Inflammatory macrophage (primary cell): ENCODE measurements at regions not wholly inside any gene's neighbourhood (a gene's known extent, or its start where the extent isn't known, plus 50 kb on each side); places are given as distances from the start of the nearest gene placed in this dataset.

Experiments used
- DNase-seq, 2 donors: peaks; one replicate each; pipeline ENCODE4 v3.0.0-alpha.2; 2020 to 2022

DNA sequence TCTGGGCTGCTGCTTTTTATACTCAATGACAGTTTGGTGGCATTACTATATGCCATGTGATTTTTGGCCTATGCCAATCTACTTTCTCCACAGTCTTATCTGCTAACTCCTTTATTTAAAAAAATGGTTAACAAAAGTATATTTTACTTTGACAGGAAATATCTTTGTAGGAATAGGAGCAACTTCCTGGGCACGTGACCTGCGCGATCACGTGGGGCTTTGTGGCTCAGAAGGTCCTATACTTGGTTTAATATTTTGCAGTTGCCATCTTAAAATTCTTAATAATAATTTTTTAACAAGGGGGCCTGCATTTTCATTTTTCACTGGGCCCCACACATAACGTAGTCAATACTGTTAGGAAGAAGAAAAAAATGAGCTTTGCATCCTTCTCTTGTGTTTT, 249.7 kb downstream of the ACTR3 start:
- DNase-seq = no peak

DNA sequence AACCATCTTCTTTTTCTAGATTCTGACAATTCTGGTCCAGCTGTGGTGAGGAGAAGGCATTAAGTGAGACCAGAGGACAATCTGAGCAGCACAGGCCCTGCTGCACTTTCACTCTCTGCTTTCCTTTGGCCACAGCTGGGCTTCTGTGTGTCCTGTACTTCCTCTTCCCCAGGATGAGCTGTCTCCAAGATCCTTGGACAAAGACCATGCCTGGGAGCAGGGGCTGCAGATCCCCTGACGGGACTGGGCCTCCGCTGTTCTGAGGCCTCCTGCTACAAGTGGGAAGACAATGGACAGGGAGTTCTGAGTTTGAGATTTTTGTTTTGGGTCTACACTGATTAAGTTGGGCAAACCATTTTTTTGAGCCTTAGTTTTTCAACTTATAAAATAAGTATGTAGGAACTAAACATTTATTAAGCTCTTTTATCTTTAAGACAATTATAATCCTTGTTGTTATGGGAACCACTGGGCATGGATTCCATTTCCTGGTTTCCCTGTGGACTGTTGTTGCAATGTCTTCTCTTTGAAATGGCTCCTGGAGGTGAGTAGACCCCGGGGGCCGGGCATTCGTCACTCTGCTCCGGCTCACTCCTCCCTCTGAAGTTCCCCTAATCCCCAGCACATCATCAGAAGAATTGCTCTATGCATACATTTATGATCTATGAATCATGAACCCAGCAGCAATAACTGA, 266.6 kb downstream of the ACTR3 start:
- DNase-seq = no peak

DNA sequence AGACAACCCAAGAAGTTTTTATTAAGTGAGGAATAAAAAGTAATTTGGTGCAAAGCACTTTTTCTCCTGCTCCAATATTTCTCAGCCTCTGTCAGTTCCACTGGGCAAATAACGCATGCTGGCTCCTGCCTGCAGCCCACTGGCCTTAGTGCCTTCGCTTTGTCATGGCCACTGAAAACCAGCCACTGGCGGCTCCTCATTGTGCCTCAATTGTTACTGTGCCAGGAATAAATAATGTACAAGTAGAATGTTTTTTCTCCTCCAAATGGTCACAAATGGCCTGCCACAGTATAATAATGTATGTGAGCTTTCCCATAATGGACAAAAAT, 267.1 kb downstream of the ACTR3 start:
- no peak for DNase-seq

DNA sequence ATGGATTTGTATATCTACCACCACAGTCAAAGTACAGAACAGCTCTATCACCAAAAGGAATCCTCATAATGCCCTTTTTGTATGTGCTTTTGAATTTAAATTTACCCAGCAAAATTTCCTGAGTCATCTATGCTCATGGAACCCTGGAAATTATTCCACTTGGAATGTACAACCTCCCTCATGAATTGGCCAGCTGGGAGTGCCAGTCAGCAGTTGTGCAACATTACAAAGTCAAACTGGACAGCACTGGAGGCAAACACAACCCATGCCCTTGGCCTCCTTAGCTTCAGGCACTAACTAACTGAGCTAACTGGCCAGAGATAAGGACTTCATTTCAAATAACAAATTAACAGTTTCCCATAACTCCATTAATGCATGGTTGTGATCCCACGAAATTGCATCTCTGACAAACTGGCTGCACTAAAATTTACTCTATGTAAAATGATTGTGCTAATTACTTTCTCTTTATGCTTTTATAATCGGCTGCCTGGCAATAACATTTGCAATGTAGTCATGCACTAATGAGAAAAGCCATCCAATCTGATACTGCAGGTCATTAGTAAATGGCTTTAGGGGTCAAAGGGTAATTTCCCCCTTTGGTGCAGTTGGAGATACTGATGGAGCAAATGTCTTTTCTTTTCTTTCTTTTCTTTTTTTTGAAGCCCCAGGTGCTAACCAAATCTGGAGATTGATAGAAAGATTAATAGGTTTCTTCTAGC, 270.5 kb downstream of the ACTR3 start:
- DNase-seq = no peak

DNA sequence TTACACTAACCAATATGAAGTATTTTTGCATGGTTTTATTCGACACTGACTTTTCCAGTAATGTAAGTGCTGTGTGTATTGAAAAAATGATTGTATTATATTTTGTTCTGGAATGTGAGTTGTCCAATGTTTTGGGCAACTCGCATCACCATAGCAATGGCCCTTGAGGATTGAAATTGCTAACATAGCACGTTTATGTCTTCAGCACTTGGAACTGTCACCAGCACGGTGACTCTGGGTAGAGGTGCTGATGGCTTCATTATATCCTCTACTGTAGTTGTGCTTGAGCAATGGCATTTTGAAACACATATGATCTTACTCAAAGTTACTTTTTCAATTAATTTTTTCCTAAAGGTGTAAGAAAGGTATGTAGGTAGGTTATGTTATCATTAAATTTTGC, 271.5 kb downstream of the ACTR3 start:
- DNase-seq = no peak

DNA sequence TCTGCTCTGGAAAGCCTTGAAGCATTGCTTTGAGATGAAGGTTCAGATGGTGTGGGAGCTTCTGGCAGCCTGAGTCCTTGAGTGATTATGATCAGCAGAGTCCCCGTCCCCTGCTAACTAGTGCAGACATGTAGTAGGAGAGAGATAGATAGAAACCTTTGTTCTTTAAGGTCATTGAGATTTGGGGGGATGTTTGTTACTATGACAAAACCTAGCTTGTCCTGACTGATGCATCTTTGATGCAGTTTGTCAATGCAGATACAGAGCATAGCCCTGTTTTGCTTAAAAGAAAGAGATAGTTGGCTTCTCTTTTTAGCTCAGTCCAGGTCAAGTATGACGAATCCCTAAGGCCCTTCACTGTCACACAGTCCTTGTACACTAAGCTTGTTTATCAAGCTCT, 274.6 kb upstream of the DPP10 start:
- DNase-seq = no peak

DNA sequence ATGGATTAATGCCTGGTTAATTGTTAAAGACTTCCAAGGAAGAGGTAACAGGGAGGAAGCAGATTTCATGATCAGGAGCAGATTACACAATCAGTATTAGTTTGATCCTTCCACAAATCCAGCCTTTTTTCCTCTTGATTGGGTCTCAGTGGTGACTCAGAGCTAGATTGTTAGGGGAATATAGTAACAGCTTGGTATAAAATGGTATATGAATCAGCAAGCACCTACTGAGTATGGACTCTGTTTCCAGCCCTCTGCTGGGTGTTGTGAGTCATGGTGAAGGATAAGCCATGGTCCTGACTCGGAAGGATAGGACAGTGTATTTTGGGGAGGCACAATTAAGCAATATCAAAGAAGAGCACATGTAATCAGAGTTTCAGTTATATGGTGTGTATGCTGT, 272.4 kb upstream of the DPP10 start:
- no peak for DNase-seq

DNA sequence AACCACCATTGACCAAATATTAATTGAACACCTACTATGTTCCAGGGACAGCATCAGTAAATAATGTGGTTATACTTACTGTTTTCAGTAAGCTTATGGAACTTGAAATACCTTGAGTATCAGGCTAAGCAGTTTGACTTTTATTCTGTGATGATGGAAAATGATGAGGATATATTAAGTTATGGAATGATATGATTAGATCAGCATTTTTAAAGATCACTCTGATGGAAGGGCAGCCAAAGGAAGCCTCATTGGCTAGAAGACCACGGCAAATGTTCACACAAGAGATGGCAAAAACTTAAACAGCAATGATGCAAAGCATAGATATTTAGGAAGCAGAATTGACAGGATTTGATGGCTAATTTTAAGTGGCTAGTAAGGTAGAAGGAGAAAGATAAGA, 266.9 kb upstream of the DPP10 start:
- DNase-seq = no peak

DNA sequence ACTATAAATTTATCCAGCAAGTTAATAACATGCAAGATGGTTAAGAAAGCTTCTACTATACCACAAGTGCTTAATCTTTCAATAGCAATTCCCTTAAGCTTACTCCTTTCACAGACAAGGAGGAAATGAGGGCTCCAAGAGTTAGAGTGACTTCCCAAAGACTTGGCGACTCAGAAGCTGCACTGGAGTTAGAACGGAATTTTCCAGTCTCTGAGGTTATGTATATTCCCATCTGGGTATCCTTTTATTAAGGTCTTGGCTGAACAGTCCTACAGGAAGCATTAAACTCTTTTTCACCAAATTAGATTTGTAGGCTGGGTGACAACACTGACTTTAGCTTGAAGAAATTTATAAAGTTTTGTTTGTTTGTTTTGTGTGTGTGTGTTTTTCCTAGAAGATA, 256.9 kb upstream of the DPP10 start:
- no peak for DNase-seq

DNA sequence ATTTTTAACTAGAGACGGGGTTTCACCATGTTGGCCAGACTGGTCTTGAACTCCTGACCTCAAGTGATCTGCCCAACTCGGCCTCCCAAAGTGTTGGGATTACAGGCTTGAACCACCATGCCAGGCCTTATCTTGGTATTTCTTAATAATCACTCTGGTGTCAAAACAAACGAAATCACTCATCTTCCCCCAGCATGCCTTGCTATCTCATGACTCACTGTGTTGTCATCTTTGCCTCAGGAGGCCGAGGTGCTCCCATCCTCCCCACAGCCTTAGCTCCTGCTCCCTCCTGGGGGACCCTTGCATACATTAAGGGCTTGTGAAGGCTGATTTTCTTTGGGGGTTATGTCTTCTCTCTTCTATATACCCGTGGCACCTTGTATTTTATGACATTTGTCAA, 250.1 kb upstream of the DPP10 start:
- no peak for DNase-seq

DNA sequence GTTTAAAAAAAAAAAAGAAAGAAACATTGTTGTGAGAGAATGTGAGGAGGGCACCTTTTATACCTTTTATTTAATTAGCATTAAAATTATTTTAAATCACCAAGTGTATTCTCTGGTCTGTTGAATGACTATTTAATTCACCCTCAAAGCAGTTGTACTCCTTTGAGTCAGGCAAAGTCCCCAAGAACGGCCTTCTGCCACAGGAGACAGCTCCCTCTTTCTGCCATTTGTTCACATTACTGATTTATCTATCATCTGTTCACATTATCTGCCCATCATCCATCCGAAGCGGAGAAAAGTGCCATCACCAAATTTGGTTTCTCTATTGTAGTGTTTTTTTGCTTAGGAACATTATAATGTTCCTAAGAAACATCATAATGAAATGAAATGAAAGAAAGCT, 240.7 kb upstream of the DPP10 start:
- no peak for DNase-seq

DNA sequence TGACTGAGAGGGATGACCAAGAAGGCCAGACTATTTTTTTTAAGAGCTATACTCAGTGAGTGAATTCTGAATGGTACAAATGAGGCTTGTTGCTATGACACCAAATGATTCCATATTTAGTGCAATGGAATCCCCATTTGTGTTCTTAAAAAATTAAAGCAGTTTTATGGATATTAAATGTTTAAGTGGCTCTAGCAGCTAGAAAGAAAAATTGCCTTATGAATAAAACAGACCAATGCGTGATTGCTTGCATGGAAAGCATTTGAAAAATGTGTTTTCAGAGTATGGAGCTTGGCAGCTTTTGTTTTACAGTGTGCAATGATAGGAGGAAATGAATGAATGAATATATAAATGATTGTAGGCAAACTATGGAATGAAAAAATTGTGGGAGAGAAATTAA, 238.8 kb upstream of the DPP10 start:
- DNase-seq = no peak

DNA sequence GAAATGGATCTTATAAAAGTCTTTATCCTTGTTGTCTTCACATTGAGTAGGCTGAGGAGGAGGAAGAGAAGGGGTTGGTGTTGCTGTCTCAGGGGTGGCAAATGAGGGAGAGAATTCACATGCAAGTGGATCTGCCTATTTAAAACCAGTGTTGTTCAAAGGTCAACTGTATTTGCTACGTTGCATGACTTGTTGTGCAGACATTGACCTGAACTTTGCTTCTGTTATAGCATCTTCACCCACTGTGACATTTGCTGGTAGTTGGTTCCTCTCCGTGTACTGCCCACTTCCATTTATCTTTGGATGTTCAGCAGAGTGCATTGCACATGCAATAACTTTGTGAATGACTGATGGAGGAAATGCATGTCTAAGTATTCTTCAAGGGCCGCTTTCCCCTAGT, 228.6 kb upstream of the DPP10 start:
- no peak for DNase-seq

DNA sequence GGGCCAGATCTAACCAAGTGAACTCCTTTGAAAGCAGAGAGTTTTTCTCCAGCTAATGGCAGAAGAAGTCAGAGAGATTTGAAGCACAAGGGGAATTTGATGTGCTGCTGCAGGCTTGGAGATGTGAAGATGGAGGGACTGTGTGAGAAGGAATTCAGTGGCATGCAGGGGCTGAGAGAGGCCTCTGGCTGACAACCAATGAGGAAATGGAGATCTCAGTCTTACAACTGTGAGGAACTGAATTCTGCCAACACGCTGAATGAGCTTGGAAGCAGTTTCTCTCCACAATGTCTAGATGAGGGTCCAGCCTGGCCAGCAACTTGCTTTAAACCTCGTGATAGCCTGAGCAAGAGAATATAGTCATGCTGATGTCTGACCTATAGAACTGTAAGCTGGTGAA, 224.1 kb upstream of the DPP10 start:
- DNase-seq = no peak

DNA sequence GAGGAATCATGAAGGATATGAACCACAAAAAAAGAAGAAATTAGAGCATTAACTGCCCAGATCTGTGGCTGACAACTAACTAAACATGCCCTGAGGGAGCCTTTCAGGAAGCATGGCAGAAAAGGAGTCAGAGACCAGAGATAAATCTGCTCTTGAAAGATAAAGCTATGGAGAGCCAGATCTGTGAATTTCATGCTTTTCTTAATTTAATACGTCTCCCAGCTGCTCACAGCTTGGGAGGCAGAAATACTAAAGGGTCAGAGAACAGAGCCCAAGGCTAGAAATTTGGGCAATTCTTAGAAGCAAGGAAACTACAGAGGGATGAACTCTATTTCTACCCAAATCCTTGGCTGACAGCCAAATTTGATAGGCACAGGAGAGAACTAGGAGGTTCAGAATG, 223.0 kb upstream of the DPP10 start:
- no peak for DNase-seq

DNA sequence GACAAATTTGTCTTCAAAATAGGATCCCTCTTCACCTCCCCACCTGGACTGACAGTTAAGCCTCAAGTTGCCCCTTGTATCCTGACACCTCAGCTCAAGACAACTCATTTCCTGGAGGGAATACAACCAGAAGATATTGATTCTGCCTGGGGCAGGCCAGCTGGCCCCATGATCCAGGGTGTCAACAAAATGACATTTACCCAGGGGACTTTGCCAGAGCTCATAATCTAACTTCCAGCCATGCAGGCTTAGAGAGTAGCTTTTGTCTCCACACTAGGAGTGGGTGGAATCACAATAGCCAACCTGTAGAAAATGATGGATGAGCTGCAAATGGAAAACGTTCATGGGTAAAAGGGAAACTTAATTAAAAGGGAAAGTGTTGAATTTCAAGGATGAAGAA, 220.1 kb upstream of the DPP10 start:
- DNase-seq = no peak

DNA sequence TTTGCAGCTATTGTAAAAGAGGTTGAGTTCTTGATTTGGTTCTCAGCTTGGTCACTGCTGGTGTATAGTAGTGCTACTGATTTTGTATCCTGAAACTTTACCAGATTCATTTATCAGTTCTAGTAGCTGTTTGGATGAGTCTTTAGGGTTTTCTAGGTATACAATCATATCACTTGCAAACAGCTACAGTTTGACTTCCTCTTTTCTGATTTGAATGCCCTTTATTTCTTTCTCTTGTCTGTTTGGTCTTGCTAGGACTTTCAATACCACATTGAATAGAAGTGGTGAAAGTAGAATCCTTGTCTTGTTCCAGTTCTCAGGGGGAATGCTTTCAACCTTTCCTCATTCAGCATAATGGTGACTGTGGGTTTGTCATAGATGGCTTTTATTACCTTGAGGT, 210.5 kb upstream of the DPP10 start:
- DNase-seq = no peak

DNA sequence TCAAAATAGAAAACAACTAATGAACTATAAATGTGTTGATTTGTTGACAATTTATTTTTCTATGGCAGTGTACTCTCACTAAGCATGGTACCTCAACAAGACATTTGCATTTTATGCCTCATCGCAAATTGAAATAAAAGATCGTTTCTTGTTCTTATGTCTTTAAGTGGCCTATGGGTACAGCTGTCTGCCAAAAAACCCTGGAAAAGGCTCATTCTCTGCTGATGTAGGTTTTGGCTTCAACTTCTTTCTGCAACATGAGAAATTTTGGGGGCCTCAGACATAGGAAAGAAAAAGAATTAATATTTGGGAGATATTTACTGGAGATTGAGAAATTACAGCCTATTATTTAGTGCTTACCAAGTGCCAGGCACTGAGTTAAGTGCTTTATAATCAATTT, 205.1 kb upstream of the DPP10 start:
- no peak for DNase-seq

DNA sequence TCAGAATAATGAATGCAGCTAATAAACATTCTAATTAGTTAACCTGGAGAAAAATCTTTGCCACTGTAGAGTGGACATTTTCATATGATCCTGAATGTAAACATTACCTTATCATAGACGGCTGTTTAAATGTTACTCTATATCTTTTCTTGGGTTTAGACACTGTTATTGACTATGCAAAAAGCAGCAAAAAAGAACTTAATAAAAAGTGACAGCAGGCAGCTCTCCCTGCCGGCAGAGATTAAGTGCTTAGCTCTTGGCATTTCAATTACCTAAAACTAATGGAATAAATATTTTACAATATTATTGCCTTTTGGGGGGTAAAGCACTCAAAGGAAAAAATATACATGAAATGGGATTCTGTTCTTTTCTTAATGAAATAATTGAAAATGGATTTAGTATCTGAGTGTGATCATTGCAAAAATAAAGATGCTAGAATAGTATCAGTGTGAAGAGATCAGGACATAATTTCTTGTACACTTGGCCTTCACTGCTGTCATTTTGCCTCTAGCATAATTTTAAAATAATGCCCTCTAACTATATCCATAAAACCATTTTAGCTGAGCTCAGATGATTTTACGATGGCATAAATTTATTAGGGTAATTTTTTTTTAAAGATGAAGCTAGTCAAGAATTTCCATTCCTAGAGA, 203.4 kb upstream of the DPP10 start:
- no peak for DNase-seq

DNA sequence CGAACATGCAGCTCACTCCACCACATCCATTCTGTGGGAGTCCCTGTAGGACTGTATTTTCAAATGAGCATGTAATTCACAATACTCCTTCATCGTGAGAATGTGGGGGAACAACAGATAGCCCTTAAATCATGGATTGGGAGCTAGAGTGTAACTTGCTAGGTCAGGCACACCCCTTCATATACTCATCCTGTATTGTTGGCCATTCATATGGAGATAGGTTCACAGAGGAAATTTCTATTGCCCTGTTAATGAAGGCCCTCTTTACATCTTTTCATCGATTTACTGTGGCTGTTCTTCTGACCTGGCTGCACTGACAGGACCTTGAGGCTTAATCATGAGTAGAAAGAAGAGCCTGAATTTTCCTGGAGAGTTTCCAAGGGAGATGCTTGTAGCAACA, 193.8 kb upstream of the DPP10 start:
- DNase-seq = no peak

DNA sequence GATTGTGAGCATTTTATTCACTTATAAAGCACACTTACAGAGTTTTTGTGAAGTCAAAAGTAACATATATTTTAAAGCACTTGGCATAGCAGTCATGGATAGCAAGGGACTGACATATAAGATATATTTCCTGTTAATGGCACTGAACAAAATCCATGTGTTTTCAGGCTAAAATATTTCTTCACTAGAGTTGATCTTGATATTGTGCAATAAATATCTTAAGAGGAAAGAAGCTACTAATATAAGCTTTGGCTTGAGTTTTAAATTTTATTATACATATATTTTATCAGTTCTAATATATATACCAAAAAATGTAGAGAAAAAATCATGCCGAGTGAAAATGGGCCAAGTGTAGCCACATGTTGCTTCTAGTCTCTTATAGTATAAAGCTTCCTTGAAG, 189.7 kb upstream of the DPP10 start:
- no peak for DNase-seq

DNA sequence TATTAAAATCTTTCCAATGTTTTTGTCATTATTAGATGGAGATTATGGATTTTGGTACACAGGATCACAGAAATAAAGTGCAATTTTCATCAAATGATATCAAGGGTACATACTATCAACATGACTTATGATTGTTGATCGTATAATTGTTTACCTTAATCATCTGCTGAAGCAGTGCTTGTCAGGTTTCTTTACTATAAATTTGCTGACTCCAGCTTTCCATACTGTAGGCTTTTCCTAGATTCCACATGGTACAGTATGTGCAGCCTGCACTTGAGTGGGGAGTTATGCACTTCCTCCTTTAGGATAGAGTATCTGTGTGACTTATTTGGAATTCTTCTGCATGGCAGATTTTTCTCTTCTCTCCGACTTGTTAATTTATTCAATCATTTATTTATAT, 187.6 kb upstream of the DPP10 start:
- DNase-seq = no peak

DNA sequence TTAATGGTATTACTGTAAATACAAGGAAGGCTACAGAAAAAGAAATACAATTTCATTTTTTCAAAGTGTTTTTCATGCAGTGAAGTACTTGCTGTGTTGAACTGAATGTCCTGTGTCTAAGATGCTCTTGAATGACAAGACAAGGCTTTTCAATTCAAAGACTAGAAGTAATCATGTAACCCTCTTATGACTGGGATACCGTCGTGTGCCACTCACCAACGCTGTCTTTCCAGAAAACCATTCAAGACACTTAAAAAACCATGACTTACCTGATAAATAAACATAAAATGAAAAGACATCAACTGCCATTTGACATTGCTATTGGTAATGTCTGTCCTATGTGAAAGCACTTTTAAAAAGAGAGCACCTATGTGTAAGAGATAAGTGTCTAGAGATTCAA, 183.1 kb upstream of the DPP10 start:
- no peak for DNase-seq

DNA sequence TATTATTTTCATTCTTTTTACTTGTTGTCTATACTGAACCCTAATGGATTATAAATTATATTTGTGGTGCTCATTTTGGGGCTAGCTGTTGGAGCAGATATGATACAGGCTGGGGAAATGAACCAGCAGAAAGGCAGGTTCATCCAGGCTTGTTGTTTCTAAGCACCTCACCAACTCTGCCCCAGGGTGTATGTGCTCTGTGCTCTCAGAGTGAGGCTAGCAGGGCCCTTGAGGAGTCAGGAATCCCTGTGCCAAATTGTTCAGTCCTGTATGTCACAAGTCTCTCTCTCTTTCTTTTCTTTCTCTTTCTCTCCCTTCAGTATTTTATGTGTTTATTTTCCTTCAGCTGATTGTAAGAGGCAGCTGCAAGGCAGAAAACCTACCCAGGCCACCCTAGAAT, 181.1 kb upstream of the DPP10 start:
- DNase-seq = no peak

DNA sequence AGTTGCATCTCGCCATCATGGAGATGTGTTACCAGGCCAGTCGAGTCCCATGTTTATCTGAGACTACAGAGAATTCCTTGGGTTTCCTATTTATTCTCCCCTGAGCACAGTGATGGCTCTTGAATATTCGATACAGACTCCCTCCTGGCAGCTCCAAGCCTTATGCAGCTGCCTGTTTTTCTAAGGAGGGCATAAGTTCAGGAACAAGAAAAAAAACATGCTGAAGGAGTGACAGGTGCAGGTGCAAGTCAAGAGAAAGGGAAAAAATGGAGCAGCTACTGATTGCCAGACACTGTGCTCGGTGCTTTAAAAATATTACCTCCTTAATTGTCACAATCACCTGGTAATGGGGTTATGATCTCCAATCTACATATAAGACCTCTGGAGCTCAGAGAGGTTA, 177.2 kb upstream of the DPP10 start:
- no peak for DNase-seq
